H1 (cell line): ENCODE measurements at regions not wholly inside any gene's neighbourhood (a gene's known extent, or its start where the extent isn't known, plus 50 kb on each side); places are given as distances from the start of the nearest gene placed in this dataset.

Experiments used
- CTCF ChIA-PET: fragments of 300-600 bp; sonication (Branson Sonifier 250); formaldehyde crosslinking; loops from one replicate; lab custom pipeline; 2021; ENCODE audit not compliant: partially characterized antibody; lab: Charles Lee
- POLR2A ChIA-PET: fragments of 300-600 bp; sonication (Branson Sonifier 250); formaldehyde crosslinking; loops from one replicate; lab custom pipeline; 2021; ENCODE audit warnings: inconsistent platforms; ENCODE audit not compliant: partially characterized antibody; lab: Charles Lee
- DNase-seq, 2 experiments: peaks; one replicate each; pipeline versions ENCODE4 v3.0.0 to v3.0.0-alpha.2; 2010 to 2022; ENCODE audit warnings: low spot score in 2 of 2, low read depth in 1 of 2, mixed read lengths in 1 of 2
- FAIRE-seq: peaks from 2 replicates; lab custom pipeline; 2011; peaks lifted over from hg19 to GRCh38; lab: Jason Lieb, UNC
- H2AFZ ChIP-seq: 2 replicates; pipeline ENCODE4 v1.8.1; 2012; ENCODE audit warnings: low read length, inconsistent platforms
- H2AK5ac ChIP-seq: 2 replicates; pipeline ENCODE4 v1.6.1; 2013; ENCODE audit warnings: low read depth, low read length
- H2BK120ac ChIP-seq: replicated peaks from 2 replicates; pipeline ENCODE3; 2013; ENCODE audit warnings: low read depth, low read length, inconsistent platforms
- H2BK12ac ChIP-seq: 2 replicates; pipeline ENCODE4 v1.6.1; 2013; ENCODE audit warnings: low read depth, low read length
- H2BK15ac ChIP-seq: 2 replicates; pipeline ENCODE4 v1.6.1; 2013; ENCODE audit warnings: low read length
- H2BK20ac ChIP-seq: 2 replicates; pipeline ENCODE4 v1.6.1; 2013; ENCODE audit warnings: low read length
- H2BK5ac ChIP-seq: 2 replicates; pipeline ENCODE4 v1.6.1; 2013; ENCODE audit warnings: low read depth, low read length
- H3K14ac ChIP-seq: 2 replicates; pipeline ENCODE4 v1.6.1; 2013; ENCODE audit warnings: inconsistent platforms; ENCODE audit not compliant: insufficient read length
- H3K18ac ChIP-seq: 2 replicates; pipeline ENCODE4 v1.6.1; 2013; ENCODE audit warnings: low read length; ENCODE audit errors: extremely low read depth
- H3K23ac ChIP-seq: 2 replicates; pipeline ENCODE4 v1.6.1; 2013; ENCODE audit warnings: inconsistent platforms; ENCODE audit not compliant: insufficient read length
- H3K23me2 ChIP-seq: 2 replicates; pipeline ENCODE4 v1.6.1; 2013; ENCODE audit warnings: low read depth, low read length
- H3K27ac ChIP-seq: 2 replicates; pipeline ENCODE4 v1.6.1; 2011; ENCODE audit warnings: low read depth, low read length, inconsistent platforms
- H3K27me3 ChIP-seq, 4 experiments: replicated peaks in 1 of 4; 1 replicate in 1 of 4; 2 replicates in 3 of 4; pipeline versions ENCODE4 v1.6.1 to v1.8.1; 2011 to 2013; ENCODE audit warnings: low read length in 3 of 4, mild to moderate bottlenecking in 3 of 4, inconsistent platforms in 2 of 4, mixed read lengths in 2 of 4, moderate library complexity in 1 of 4; ENCODE audit not compliant: control insufficient read depth in 3 of 4, insufficient read depth in 3 of 4; ENCODE audit errors: extremely low read depth in 1 of 4
- H3K36me3 ChIP-seq, 4 experiments: 2 replicates each; pipeline versions ENCODE4 v1.6.1 to v1.8.1; 2011 to 2013; ENCODE audit warnings: mild to moderate bottlenecking in 4 of 4, low read length in 3 of 4, moderate library complexity in 2 of 4, control low read depth in 1 of 4, inconsistent platforms in 1 of 4; ENCODE audit not compliant: insufficient read depth in 4 of 4, control insufficient read depth in 2 of 4
- H3K4ac ChIP-seq: replicated peaks from 2 replicates; pipeline ENCODE3; 2013; ENCODE audit warnings: low read length, low read depth, mixed read lengths, inconsistent platforms; ENCODE audit not compliant: insufficient read length
- H3K4me1 ChIP-seq, 4 experiments: replicated peaks in 1 of 4; 1 replicate in 1 of 4; 2 replicates in 3 of 4; pipeline versions ENCODE4 v1.6.1 to v1.8.1; 2011 to 2013; ENCODE audit warnings: low read length in 3 of 4, inconsistent platforms in 2 of 4, mixed read lengths in 1 of 4; ENCODE audit not compliant: insufficient read depth in 4 of 4, control insufficient read depth in 3 of 4
- H3K4me2 ChIP-seq, 2 experiments: 2 replicates each; pipeline versions ENCODE4 v1.6.1 to v1.8.1; 2011 to 2013; ENCODE audit warnings: low read depth in 2 of 2, low read length in 2 of 2, control low read depth in 1 of 2, inconsistent platforms in 1 of 2, mild to moderate bottlenecking in 1 of 2; ENCODE audit not compliant: insufficient read depth in 1 of 2
- H3K4me3 ChIP-seq, 4 experiments: fragments of 200-600, 300-600 bp in 1 of 4; sonication (generic), shearing (Covaris generic), sonication (Bioruptor Twin) in 1 of 4; 2 replicates each; pipeline versions ENCODE4 v1.5.1 to v1.8.1; 2011 to 2016; ENCODE audit warnings: low read length in 4 of 4, low read depth in 3 of 4, control low read depth in 2 of 4, inconsistent platforms in 2 of 4, mild to moderate bottlenecking in 2 of 4, mixed read lengths in 1 of 4, moderate library complexity in 1 of 4; ENCODE audit not compliant: insufficient read depth in 2 of 4; ENCODE audit errors: extremely low read depth in 1 of 4
- H3K56ac ChIP-seq: replicated peaks from 2 replicates; pipeline ENCODE3; 2013; ENCODE audit warnings: low read depth, mild to moderate bottlenecking, mixed read lengths, low read length, inconsistent platforms; ENCODE audit not compliant: insufficient read length
- H3K79me1 ChIP-seq: 2 replicates; pipeline ENCODE4 v1.6.1; 2013; ENCODE audit warnings: low read depth, low read length, control low read depth
- H3K79me2 ChIP-seq, 2 experiments: 2 replicates each; pipeline versions ENCODE4 v1.6.1 to v1.8.1; 2012 to 2013; ENCODE audit warnings: low read length in 2 of 2, mild to moderate bottlenecking in 2 of 2, inconsistent platforms in 1 of 2; ENCODE audit not compliant: insufficient read depth in 2 of 2, control insufficient read depth in 1 of 2
- H3K9ac ChIP-seq, 4 experiments: replicated peaks in 1 of 4; 1 replicate in 1 of 4; 2 replicates in 3 of 4; pipeline versions ENCODE4 v1.6.1 to v1.8.1; 2011 to 2013; ENCODE audit warnings: low read depth in 3 of 4, low read length in 3 of 4, control low read depth in 2 of 4, mild to moderate bottlenecking in 2 of 4, moderate library complexity in 2 of 4, inconsistent platforms in 1 of 4; ENCODE audit errors: extremely low read depth in 1 of 4
- H3K9me3 ChIP-seq, 2 experiments: 2 replicates each; pipeline versions ENCODE4 v1.6.1 to v1.8.1; 2012 to 2013; ENCODE audit warnings: mild to moderate bottlenecking in 2 of 2, moderate library complexity in 2 of 2, control low read depth in 1 of 2, inconsistent platforms in 1 of 2, low read depth in 1 of 2, low read length in 1 of 2, mixed read lengths in 1 of 2; ENCODE audit not compliant: insufficient read depth in 2 of 2
- H4K20me1 ChIP-seq, 2 experiments: replicated peaks in 1 of 2; 2 replicates each; pipeline versions ENCODE3 to v1.8.1; 2011 to 2013; ENCODE audit warnings: inconsistent platforms in 2 of 2, low read length in 2 of 2, mild to moderate bottlenecking in 1 of 2; ENCODE audit not compliant: insufficient read depth in 2 of 2, control insufficient read depth in 1 of 2
- H4K5ac ChIP-seq: 2 replicates; pipeline ENCODE4 v1.6.1; 2013; ENCODE audit warnings: low read length, low read depth, mixed read lengths, inconsistent platforms; ENCODE audit not compliant: insufficient read length
- H4K8ac ChIP-seq: 2 replicates; pipeline ENCODE4 v1.8.0; 2013; ENCODE audit warnings: mild to moderate bottlenecking, moderate library complexity, low read length, inconsistent platforms; ENCODE audit not compliant: insufficient read depth; ENCODE audit errors: extremely low read depth
- H4K91ac ChIP-seq: replicated peaks from 2 replicates; pipeline ENCODE3; 2013; ENCODE audit warnings: low read length, mixed read lengths, inconsistent platforms; ENCODE audit not compliant: insufficient read length
- BACH1 ChIP-seq: IDR thresholded peaks from 2 replicates; pipeline ENCODE4 v1.6.1; 2012; ENCODE audit warnings: low read length, improper control_type of control experiment
- CTBP2 ChIP-seq: IDR thresholded peaks from 2 replicates; pipeline ENCODE4 v1.7.0; 2011; ENCODE audit warnings: borderline replicate concordance, mild to moderate bottlenecking, moderate library complexity, mixed read lengths, low read length; ENCODE audit not compliant: insufficient read depth, insufficient read length
- JUND ChIP-seq: IDR thresholded peaks from 2 replicates; pipeline ENCODE4 v1.6.1; 2011; ENCODE audit warnings: mild to moderate bottlenecking, improper control_type of control experiment, low read length
- NRF1 ChIP-seq: IDR thresholded peaks from 2 replicates; pipeline ENCODE4 v1.6.1; 2011; ENCODE audit warnings: mild to moderate bottlenecking, low read depth, low read length, improper control_type of control experiment
- RXRA ChIP-seq: IDR thresholded peaks from 2 replicates; pipeline ENCODE4 v1.6.1; 2011; ENCODE audit warnings: low read depth, mild to moderate bottlenecking, low read length, moderate library complexity; ENCODE audit not compliant: insufficient read depth
- SIRT6 ChIP-seq: IDR thresholded peaks from one replicate; pipeline ENCODE4 v1.7.1; 2012; ENCODE audit warnings: low read length, inconsistent platforms
- TEAD4 ChIP-seq: IDR thresholded peaks from 2 replicates; pipeline ENCODE4 v1.6.1; 2012; ENCODE audit warnings: low read depth, low read length, inconsistent platforms, mixed read lengths
- USF2 ChIP-seq: IDR thresholded peaks from 2 replicates; pipeline ENCODE4 v1.6.1; 2011; ENCODE audit warnings: low read length, improper control_type of control experiment
- YY1 ChIP-seq: IDR thresholded peaks from 2 replicates; pipeline ENCODE4 v1.6.1; 2011; ENCODE audit warnings: low read depth, mild to moderate bottlenecking, low read length
- WGBS, 2 experiments: shearing (Covaris generic) in 1 of 2; methylation state at CpG; one replicate each; pipeline versions ENCODE4 v1.1.6 to v1.1.7; 2013 to 2015; ENCODE audit warnings: low lambda C conversion rate in 2 of 2, mixed read lengths in 2 of 2, inconsistent platforms in 1 of 2, low coverage in 1 of 2, missing lambda C conversion rate in 1 of 2; ENCODE audit not compliant: insufficient replicate concordance in 2 of 2, insufficient coverage in 1 of 2, insufficient read length in 1 of 2; ENCODE audit errors: extremely low coverage in 1 of 2, missing lambda C conversion rate in 1 of 2; 5-methylcytosine and 5-hydroxymethylcytosine counted together
- TF ChIP-seq, protein P1 (sequence below), 3 experiments: IDR thresholded peaks; 1 replicate in 2 of 3; 2 replicates in 1 of 3; pipeline versions ENCODE4 v1.5.1 to v1.6.1; 2011; ENCODE audit warnings: low read length in 3 of 3, mild to moderate bottlenecking in 3 of 3, inconsistent platforms in 2 of 3, low read depth in 1 of 3, moderate library complexity in 1 of 3; ENCODE audit not compliant: insufficient read depth in 1 of 3; ENCODE audit errors: control extremely low read depth in 1 of 3

GRCh38 chr2:38190542-38191218 is 114.7 kb upstream of the CYP1B1 start:
- Histone ChIP-seq H2AFZ (no peak overlapping the region), H3K9me3 (no peaks in the 10 kb centered on the region), H3K79me2 (no peaks in the 10 kb centered on the region), H3K18ac (no peak overlapping the region), H2BK120ac (no peak overlapping the region), H3K4me3 (no peak overlapping the region), H3K56ac (no peak overlapping the region), H4K5ac (no peak overlapping the region), H3K4me2 (no peak overlapping the region), H3K27me3 (no peaks in the 10 kb centered on the region), H2BK5ac (no peak overlapping the region), H3K23me2 (no peaks in the 10 kb centered on the region), H3K79me1 (no peaks in the 10 kb centered on the region), H2AK5ac (no peak overlapping the region), H3K27ac (no peak overlapping the region), H3K9ac (no peak overlapping the region), H2BK15ac (no peak overlapping the region), H3K23ac (no peak overlapping the region), H4K20me1 (no peaks in the 10 kb centered on the region), H4K8ac (no peak overlapping the region), H3K4me1 (peaks cover 0 to 5% (median 3%) of the 10 kb centered on the region in 4 experiments; a peak in 4 of 7 replicates), H3K36me3 (no peaks in the 10 kb centered on the region), H4K91ac (no peak overlapping the region), H3K4ac (no peak overlapping the region), H2BK12ac (no peak overlapping the region), H2BK20ac (no peak overlapping the region), H3K14ac (no peak overlapping the region)
- ChIA-PET CTCF (no interaction called here), POLR2A (no interaction called here)
- WGBS, 2 experiments, result 97% methylated on average over 3 of the region's 3 CpGs; no CpG with 5 or more reads in 1 of the 2 experiments
- no peak for FAIRE-seq
- no peak for DNase-seq
- TF ChIP-seq SIRT6 (no peak), CTBP2 (no peak), USF2 (no peak), TEAD4 (no peak), RXRA (no peak), NRF1 (no peak), BACH1 (no peak), YY1 (no peak), JUND (no peak)
- TF ChIP-seq, protein P1, sequence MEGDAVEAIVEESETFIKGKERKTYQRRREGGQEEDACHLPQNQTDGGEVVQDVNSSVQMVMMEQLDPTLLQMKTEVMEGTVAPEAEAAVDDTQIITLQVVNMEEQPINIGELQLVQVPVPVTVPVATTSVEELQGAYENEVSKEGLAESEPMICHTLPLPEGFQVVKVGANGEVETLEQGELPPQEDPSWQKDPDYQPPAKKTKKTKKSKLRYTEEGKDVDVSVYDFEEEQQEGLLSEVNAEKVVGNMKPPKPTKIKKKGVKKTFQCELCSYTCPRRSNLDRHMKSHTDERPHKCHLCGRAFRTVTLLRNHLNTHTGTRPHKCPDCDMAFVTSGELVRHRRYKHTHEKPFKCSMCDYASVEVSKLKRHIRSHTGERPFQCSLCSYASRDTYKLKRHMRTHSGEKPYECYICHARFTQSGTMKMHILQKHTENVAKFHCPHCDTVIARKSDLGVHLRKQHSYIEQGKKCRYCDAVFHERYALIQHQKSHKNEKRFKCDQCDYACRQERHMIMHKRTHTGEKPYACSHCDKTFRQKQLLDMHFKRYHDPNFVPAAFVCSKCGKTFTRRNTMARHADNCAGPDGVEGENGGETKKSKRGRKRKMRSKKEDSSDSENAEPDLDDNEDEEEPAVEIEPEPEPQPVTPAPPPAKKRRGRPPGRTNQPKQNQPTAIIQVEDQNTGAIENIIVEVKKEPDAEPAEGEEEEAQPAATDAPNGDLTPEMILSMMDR (IDR thresholded peaks at IDR 0.05; ENCODE audit: control extremely low read depth in 1 of 3, insufficient read depth in 1 of 3, low read depth in 1 of 3, low read length in 3 of 3), result no peak
